GM23248 (cell line): ENCODE measurements at regions not wholly inside any gene's neighbourhood (a gene's known extent, or its start where the extent isn't known, plus 50 kb on each side); places are given as distances from the start of the nearest gene placed in this dataset.

Experiments
- DNase-seq: peaks from one replicate; pipeline ENCODE4 v3.0.0-alpha.2; 2015
- H2AFZ ChIP-seq: fragments of 200-600 bp; sonication (generic); 2 replicates; pipeline ENCODE4 v1.6.1; 2016; ENCODE audit warnings: antibody characterized with exemption
- H3F3A ChIP-seq: fragments of 200-600 bp; sonication (generic); 2 replicates; pipeline ENCODE4 v1.6.1; 2016; ENCODE audit warnings: mild to moderate bottlenecking, antibody characterized with exemption, mixed run types; ENCODE audit not compliant: insufficient read depth
- H3K27ac ChIP-seq: fragments of 200-600 bp; sonication (generic); 2 replicates; pipeline ENCODE4 v1.5.1; 2016; ENCODE audit warnings: mild to moderate bottlenecking
- H3K27me3 ChIP-seq: fragments of 200-600 bp; sonication (generic); replicated peaks from 2 replicates; pipeline ENCODE4 v1.6.1; 2016; ENCODE audit warnings: mild to moderate bottlenecking; ENCODE audit not compliant: insufficient read depth
- H3K36me3 ChIP-seq: fragments of 200-600 bp; sonication (generic); 2 replicates; pipeline ENCODE4 v1.6.1; 2016; ENCODE audit warnings: low read depth, mild to moderate bottlenecking
- H3K4me1 ChIP-seq: fragments of 200-600 bp; sonication (generic); 2 replicates; pipeline ENCODE4 v1.6.1; 2016; ENCODE audit warnings: mild to moderate bottlenecking; ENCODE audit not compliant: insufficient read depth
- H3K4me2 ChIP-seq: fragments of 200-600 bp; sonication (generic); one replicate; pipeline ENCODE4 v1.6.1; 2016; ENCODE audit warnings: mild to moderate bottlenecking; ENCODE audit not compliant: unreplicated experiment
- H3K4me3 ChIP-seq: fragments of 200-600 bp; sonication (generic); 2 replicates; pipeline ENCODE4 v1.5.1; 2016; ENCODE audit warnings: mild to moderate bottlenecking
- H3K79me2 ChIP-seq: fragments of 200-600 bp; sonication (generic); 2 replicates; pipeline ENCODE4 v1.6.1; 2016; ENCODE audit warnings: mild to moderate bottlenecking; ENCODE audit not compliant: insufficient read depth
- H3K9ac ChIP-seq: fragments of 200-600 bp; sonication (generic); 2 replicates; pipeline ENCODE4 v1.6.1; 2016; ENCODE audit warnings: mild to moderate bottlenecking
- H3K9me2 ChIP-seq: fragments of 200-600 bp; sonication (generic); 2 replicates; pipeline ENCODE4 v1.6.1; 2016; ENCODE audit warnings: mixed run types, mild to moderate bottlenecking, moderate library complexity; ENCODE audit not compliant: insufficient read depth
- H3K9me3 ChIP-seq: fragments of 200-600 bp; sonication (generic); one replicate; pipeline ENCODE4 v1.6.1; 2017; ENCODE audit warnings: low read depth
- H4K20me1 ChIP-seq: fragments of 200-600 bp; sonication (generic); 2 replicates; pipeline ENCODE4 v1.6.0; 2016; ENCODE audit not compliant: insufficient read depth
- EZH2 ChIP-seq: fragments of 200-600 bp; sonication (generic); IDR thresholded peaks from 2 replicates; pipeline ENCODE4 v1.6.1; 2018; ENCODE audit warnings: antibody characterized with exemption, mild to moderate bottlenecking; ENCODE audit not compliant: insufficient read depth, poor library complexity, severe bottlenecking
- EZH2phosphoT487 ChIP-seq: fragments of 200-600 bp; sonication (generic); IDR thresholded peaks from 2 replicates; pipeline ENCODE4 v1.6.1; 2018; ENCODE audit warnings: antibody characterized with exemption, moderate library complexity, mild to moderate bottlenecking, low read depth; ENCODE audit not compliant: insufficient read depth
- WGBS, 2 experiments: methylation state at CpG; one replicate each; pipeline ENCODE4 v1.1.6; 2015 to 2017; ENCODE audit warnings: low lambda C conversion rate in 2 of 2, low coverage in 1 of 2; ENCODE audit errors: missing lambda C conversion rate in 2 of 2; 5-methylcytosine and 5-hydroxymethylcytosine counted together
- in situ Hi-C: fragments of 300-500 bp; cut with MboI; formaldehyde crosslinking; loops from 2 replicates; pipeline ENCODE4 v1.15.0; 2020

DNA sequence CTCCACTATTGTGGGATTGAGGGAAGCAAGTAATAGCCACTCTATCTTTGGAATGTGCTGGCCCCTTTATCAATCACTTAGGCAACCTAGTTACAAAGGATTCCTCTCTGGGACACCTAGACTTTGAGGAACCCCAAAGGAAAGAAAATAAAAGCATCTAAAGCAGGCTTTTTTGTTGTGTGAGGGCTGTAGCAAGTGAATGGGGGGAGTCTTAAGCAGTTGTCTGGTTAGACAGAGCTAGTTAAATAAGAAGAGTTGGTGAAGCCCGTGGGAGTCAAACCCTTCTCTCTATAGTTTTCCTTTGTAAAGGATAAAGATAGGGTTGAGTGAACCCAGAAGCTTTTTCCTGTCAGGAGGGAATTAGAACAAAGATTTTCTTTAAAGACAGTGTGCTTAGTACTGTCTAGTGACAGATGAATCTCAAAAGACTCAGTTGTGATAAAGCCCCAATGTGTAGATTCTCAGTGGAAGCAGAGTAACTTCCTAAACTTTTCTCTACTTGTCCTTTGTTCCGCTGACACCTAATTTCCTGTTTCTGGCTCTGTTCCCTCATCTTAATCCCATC lies 63.3 kb downstream of the HDGFL1 start:
- in situ Hi-C loops = no loop called here
- TF ChIP-seq EZH2phosphoT487 (no peak), EZH2 (no peak)
- Histone ChIP-seq H3K4me2 (no peak overlapping the region), H3K79me2 (no peaks in the 10 kb centered on the region), H3K9me2 (no peaks in the 10 kb centered on the region), H3K27ac (no peak overlapping the region), H3F3A (no peaks in the 10 kb centered on the region), H2AFZ (no peak overlapping the region), H3K36me3 (no peaks in the 10 kb centered on the region), H3K4me1 (no peaks in the 10 kb centered on the region), H3K27me3 (no peaks in the 10 kb centered on the region), H3K4me3 (no peak overlapping the region), H4K20me1 (no peaks in the 10 kb centered on the region), H3K9ac (no peak overlapping the region), H3K9me3 (no peaks in the 10 kb centered on the region)
- no peak for DNase-seq
- WGBS, 2 experiments = 62 to 68% methylated on average over 2 of the region's 2 CpGs

DNA sequence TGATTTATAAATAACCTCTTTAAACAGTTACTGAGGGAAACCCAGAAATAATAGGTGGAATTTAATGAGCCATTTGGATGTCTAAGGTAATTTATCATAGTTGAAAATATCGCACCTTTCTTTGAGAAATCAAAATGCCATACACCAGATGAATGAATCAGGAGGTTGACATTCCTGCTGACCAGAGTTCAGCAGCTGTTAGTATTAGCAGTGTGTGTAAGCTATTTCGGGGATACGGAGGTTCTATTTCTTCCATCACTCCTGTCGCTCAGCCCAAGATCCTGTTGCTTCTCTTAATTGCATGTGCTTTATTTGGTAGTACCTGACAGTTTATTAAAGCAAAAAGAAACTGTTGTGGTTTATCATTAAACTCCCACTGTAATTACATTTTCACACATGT lies 67.1 kb downstream of the HDGFL1 start:
- Histone ChIP-seq H3K4me2 (no peak overlapping the region), H3K9me2 (no peaks in the 10 kb centered on the region), H3F3A (no peaks in the 10 kb centered on the region), H3K79me2 (no peaks in the 10 kb centered on the region), H3K27me3 (no peaks in the 10 kb centered on the region), H3K4me3 (no peak overlapping the region), H3K27ac (no peak overlapping the region), H3K36me3 (no peaks in the 10 kb centered on the region), H3K4me1 (no peaks in the 10 kb centered on the region), H4K20me1 (no peaks in the 10 kb centered on the region), H3K9me3 (no peaks in the 10 kb centered on the region), H2AFZ (no peak overlapping the region), H3K9ac (no peak overlapping the region)
- no peak for DNase-seq
- TF ChIP-seq EZH2phosphoT487 (no peak), EZH2 (no peak)
- in situ Hi-C loops = no loop called here
- WGBS, 2 experiments = 75 to 80% methylated on average over 4 of the region's 4 CpGs

- H3F3A ChIP-seq = no peaks in the 10 kb centered on the region
- no peaks in the 10 kb centered on the region for H3K36me3 ChIP-seq
- H4K20me1 ChIP-seq = no peaks in the 10 kb centered on the region
- no peaks in the 10 kb centered on the region for H3K9me3 ChIP-seq
- H3K4me2 ChIP-seq = no peak overlapping the region
- no peak for DNase-seq
- 71 to 72% methylated on average over 6 of the region's 6 CpGs for WGBS, 2 experiments
- no peak overlapping the region for H2AFZ ChIP-seq
- H3K27ac ChIP-seq = no peak overlapping the region
- no peak overlapping the region for H3K9ac ChIP-seq
- TF ChIP-seq EZH2phosphoT487 (no peak), EZH2 (no peak)
- in situ Hi-C loops = no loop called here
- H3K9me2 ChIP-seq = no peaks in the 10 kb centered on the region
- H3K79me2 ChIP-seq = no peaks in the 10 kb centered on the region
- H3K4me3 ChIP-seq = no peak overlapping the region
- no peaks in the 10 kb centered on the region for H3K4me1 ChIP-seq
- H3K27me3 ChIP-seq = no peaks in the 10 kb centered on the region
Observed at GRCh38 chr6:22637782-22638181, 68.4 kb downstream of the HDGFL1 start.

DNA sequence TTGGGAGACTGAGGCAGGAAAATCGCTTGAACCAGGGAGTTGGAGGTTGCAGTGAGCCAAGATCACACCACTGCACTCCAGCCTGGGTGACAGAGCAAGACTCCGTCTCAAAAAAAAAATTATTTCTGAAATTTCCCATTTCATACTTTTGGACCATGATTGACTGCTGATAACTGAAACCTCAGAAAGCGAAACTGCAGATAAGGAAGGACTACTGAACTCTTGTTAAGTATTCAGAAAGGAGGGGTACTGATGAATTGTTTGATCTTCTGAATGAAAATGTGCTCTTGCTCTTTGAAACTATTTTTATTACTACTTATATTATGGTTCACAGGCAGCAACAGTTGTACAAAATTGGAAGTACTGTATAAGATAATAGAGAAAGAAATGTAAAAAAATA lies 69.0 kb downstream of the HDGFL1 start:
- TF ChIP-seq EZH2 = no peak
- TF ChIP-seq EZH2phosphoT487 = no peak
- no peaks in the 10 kb centered on the region for H3K4me1 ChIP-seq
- H3K27me3 ChIP-seq = no peaks in the 10 kb centered on the region
- no peaks in the 10 kb centered on the region for H3F3A ChIP-seq
- no peaks in the 10 kb centered on the region for H3K9me2 ChIP-seq
- WGBS, 2 experiments = 39 to 56% methylated on average over 3 of the region's 3 CpGs
- H3K79me2 ChIP-seq = no peaks in the 10 kb centered on the region
- H3K9ac ChIP-seq = no peak overlapping the region
- in situ Hi-C loops = no loop called here
- H3K36me3 ChIP-seq = no peaks in the 10 kb centered on the region
- no peak overlapping the region for H3K27ac ChIP-seq
- no peaks in the 10 kb centered on the region for H4K20me1 ChIP-seq
- no peak overlapping the region for H2AFZ ChIP-seq
- H3K9me3 ChIP-seq = no peaks in the 10 kb centered on the region
- H3K4me3 ChIP-seq = no peak overlapping the region
- no peak for DNase-seq
- no peak overlapping the region for H3K4me2 ChIP-seq

GRCh38 chr6:22642254-22642653 lies 72.9 kb downstream of the HDGFL1 start:
- in situ Hi-C loops = no loop called here
- no peaks in the 10 kb centered on the region for H3F3A ChIP-seq
- DNase-seq = no peak
- no peak overlapping the region for H3K4me3 ChIP-seq
- H3K9ac ChIP-seq = no peak overlapping the region
- H2AFZ ChIP-seq = no peak overlapping the region
- H3K9me2 ChIP-seq = no peaks in the 10 kb centered on the region
- no peaks in the 10 kb centered on the region for H3K27me3 ChIP-seq
- no peaks in the 10 kb centered on the region for H3K9me3 ChIP-seq
- no peaks in the 10 kb centered on the region for H3K79me2 ChIP-seq
- H3K4me1 ChIP-seq = no peaks in the 10 kb centered on the region
- no peak overlapping the region for H3K4me2 ChIP-seq
- WGBS, 2 experiments = 31 to 35% methylated on average over 2 of the region's 2 CpGs
- no peak overlapping the region for H3K27ac ChIP-seq
- TF ChIP-seq EZH2phosphoT487 = no peak
- TF ChIP-seq EZH2 = no peak
- no peaks in the 10 kb centered on the region for H4K20me1 ChIP-seq
- H3K36me3 ChIP-seq = no peaks in the 10 kb centered on the region
